GM23338 (cell line): ENCODE measurements at regions not wholly inside any gene's neighbourhood (a gene's known extent, or its start where the extent isn't known, plus 50 kb on each side); places are given as distances from the start of the nearest gene placed in this dataset.

Source experiments
- ATAC-seq: fragments of 200-7000 bp; cut with Tn5 transposase; 3 replicates; pipeline ENCODE4 v1.9.1; 2020
- DNase-seq: peaks from one replicate; pipeline ENCODE4 v3.0.0-alpha.2; 2015; ENCODE audit warnings: low spot score
- H2AFZ ChIP-seq: fragments of 200-600 bp; sonication (generic); 2 replicates; pipeline ENCODE4 v1.8.0; 2016; ENCODE audit warnings: antibody characterized with exemption, mild to moderate bottlenecking, moderate library complexity
- H3F3A ChIP-seq: fragments of 200-600 bp; sonication (generic); replicated peaks from 2 replicates; pipeline ENCODE4 v1.8.0; 2017; ENCODE audit warnings: antibody characterized with exemption, mixed run types, low read depth
- H3K27ac ChIP-seq: fragments of 200-600 bp; sonication (generic); 2 replicates; pipeline ENCODE4 v1.6.1; 2016; ENCODE audit warnings: low read depth
- H3K27me3 ChIP-seq: fragments of 200-600 bp; sonication (generic); 2 replicates; pipeline ENCODE4 v1.8.0; 2016; ENCODE audit warnings: mild to moderate bottlenecking, mixed run types, moderate library complexity; ENCODE audit not compliant: insufficient read depth
- H3K36me3 ChIP-seq: fragments of 200-600 bp; sonication (generic); 2 replicates; pipeline ENCODE4 v1.8.0; 2016; ENCODE audit warnings: mild to moderate bottlenecking; ENCODE audit not compliant: insufficient read depth
- H3K4me1 ChIP-seq: fragments of 200-600 bp; sonication (generic); 2 replicates; pipeline ENCODE4 v1.8.0; 2016; ENCODE audit warnings: mild to moderate bottlenecking, moderate library complexity; ENCODE audit not compliant: insufficient read depth
- H3K4me2 ChIP-seq: fragments of 200-600 bp; sonication (generic); 2 replicates; pipeline ENCODE4 v1.7.1; 2017; ENCODE audit warnings: mixed run types
- H3K4me3 ChIP-seq: fragments of 200-600 bp; sonication (generic); 2 replicates; pipeline ENCODE4 v1.6.1; 2016; ENCODE audit warnings: mixed run types
- H3K79me2 ChIP-seq: fragments of 200-600 bp; sonication (generic); replicated peaks from 2 replicates; pipeline ENCODE4 v1.8.0; 2017; ENCODE audit warnings: mild to moderate bottlenecking; ENCODE audit not compliant: insufficient read depth
- H3K9me2 ChIP-seq: fragments of 200-600 bp; sonication (generic); 2 replicates; pipeline ENCODE4 v1.8.0; 2017; ENCODE audit not compliant: insufficient read depth
- H4K20me1 ChIP-seq: fragments of 200-600 bp; sonication (generic); replicated peaks from 2 replicates; pipeline ENCODE4 v1.8.0; 2017; ENCODE audit warnings: mild to moderate bottlenecking; ENCODE audit not compliant: insufficient read depth
- H3K27ac Mint-ChIP-seq: 2 replicates; pipeline ENCODE4 v1.8.0; 2020; ENCODE audit warnings: inconsistent platforms, mild to moderate bottlenecking, moderate library complexity, mixed read lengths
- H3K27me3 Mint-ChIP-seq: 3 replicates; pipeline ENCODE4 v1.8.0; 2022; ENCODE audit warnings: low read depth, mild to moderate bottlenecking, moderate library complexity, mixed read lengths, inconsistent platforms; ENCODE audit not compliant: insufficient read depth, poor library complexity
- H3K36me3 Mint-ChIP-seq: 3 replicates; pipeline ENCODE4 v1.8.0; 2021; ENCODE audit warnings: low read depth, mild to moderate bottlenecking, inconsistent platforms, moderate library complexity, mixed read lengths
- H3K4me1 Mint-ChIP-seq: 3 replicates; pipeline ENCODE4 v1.8.0; 2020; ENCODE audit warnings: mild to moderate bottlenecking, inconsistent platforms, mixed read lengths
- H3K4me3 Mint-ChIP-seq: 3 replicates; pipeline ENCODE4 v1.8.0; 2021; ENCODE audit warnings: moderate library complexity, mild to moderate bottlenecking, inconsistent platforms, mixed read lengths
- H3K9me3 Mint-ChIP-seq: 3 replicates; pipeline ENCODE4 v1.8.0; 2020; ENCODE audit warnings: moderate library complexity, mild to moderate bottlenecking, inconsistent platforms, mixed read lengths
- CREB1 ChIP-seq: fragments of 250-450 bp; sonication (Bioruptor Pico); IDR thresholded peaks from 2 replicates; pipeline ENCODE4 v1.5.0; 2020; ENCODE audit warnings: low read depth, mild to moderate bottlenecking, moderate library complexity
- CTCF ChIP-seq, 2 experiments: fragments of 200-600 bp in 1 of 2; sonication (generic) in 1 of 2; conservative IDR thresholded peaks; 2 replicates each; pipeline versions ENCODE4 v1.5.1 to v1.6.1; 2016 to 2017; ENCODE audit warnings: antibody characterized with exemption in 2 of 2, low read depth in 2 of 2, mild to moderate bottlenecking in 2 of 2, moderate library complexity in 1 of 2
- EZH2phosphoT487 ChIP-seq: fragments of 200-600 bp; sonication (generic); IDR thresholded peaks from one replicate; pipeline ENCODE4 v1.8.1; 2018; ENCODE audit warnings: antibody characterized with exemption; ENCODE audit not compliant: unreplicated experiment
- ZNF462 ChIP-seq: fragments of 250-450 bp; sonication (Bioruptor Pico); IDR thresholded peaks from 2 replicates; pipeline ENCODE4 v1.5.0; 2020; ENCODE audit warnings: mild to moderate bottlenecking, moderate library complexity

- TF ChIP-seq CTCF (conservative IDR thresholded peaks at IDR 0.05; ENCODE audit: low read depth in 2 of 2): no peak
- TF ChIP-seq ZNF462 (CRISPR knock-in tag): no peak
Observed at GRCh38 chr7:79951415-79951814, 183.2 kb upstream of the GNAI1 start (continued).

- Mint-ChIP-seq H3K36me3 (peaks cover 17% of the 10 kb centered on the region; the same call in 2 of the 3 replicates), H3K27ac (no peak overlapping the region), H3K4me1 (no peaks in the 10 kb centered on the region; the same call in 2 of the 3 replicates), H3K4me3 (no peak overlapping the region), H3K27me3 (no peaks in the 10 kb centered on the region), H3K9me3 (peaks cover 26% of the 10 kb centered on the region)
- H2AFZ ChIP-seq: no peak overlapping the region
- ATAC-seq (no peak), DNase-seq (peak; percentile 11)
- no peak overlapping the region for H3K4me3 ChIP-seq
- H4K20me1 ChIP-seq: no peaks in the 10 kb centered on the region
- H3K79me2 ChIP-seq: no peaks in the 10 kb centered on the region
- no peak overlapping the region for H3K27ac ChIP-seq
- no peaks in the 10 kb centered on the region for H3K27me3 ChIP-seq
- no peak overlapping the region for H3K4me2 ChIP-seq
- no peaks in the 10 kb centered on the region for H3F3A ChIP-seq
- H3K36me3 ChIP-seq: 0 out of 2 replicates have a peak, but pooled peaks cover 4% of the 10 kb centered on the region
- H3K4me1 ChIP-seq: peaks cover 4% of the 10 kb centered on the region; the same call in 1 of the 2 replicates
- no peaks in the 10 kb centered on the region for H3K9me2 ChIP-seq
- TF ChIP-seq ZNF462 (CRISPR knock-in tag) (no peak), CTCF (conservative IDR thresholded peaks at IDR 0.05; ENCODE audit: low read depth in 2 of 2) (no peak), EZH2phosphoT487 (no peak), CREB1 (CRISPR knock-in tag) (no peak)
Observed at GRCh38 chr7:79949778-79950177, 184.9 kb upstream of the GNAI1 start.
